PC-9 (cell line): ENCODE measurements at regions not wholly inside any gene's neighbourhood (a gene's known extent, or its start where the extent isn't known, plus 50 kb on each side); places are given as distances from the start of the nearest gene placed in this dataset.

Experiments used
- CTCF ChIP-seq: fragments of 200-600 bp; sonication (generic); conservative IDR thresholded peaks from 2 replicates; pipeline ENCODE4 v1.6.1; 2017; ENCODE audit warnings: mixed run types, antibody characterized with exemption, mild to moderate bottlenecking, moderate library complexity
- EZH2 ChIP-seq: fragments of 200-600 bp; sonication (generic); IDR thresholded peaks from 2 replicates; pipeline ENCODE4 v1.8.0; 2017; ENCODE audit warnings: antibody characterized with exemption, low read depth

- TF ChIP-seq CTCF (no peak), EZH2 (no peak)
Observed at GRCh38 chr9:23611869-23612268, 214.2 kb downstream of the ELAVL2 start.
